SK-N-SH treated with all-trans-retinoic acid at 6 μM for 48 hours (cell line): ENCODE measurements at regions not wholly inside any gene's neighbourhood (a gene's known extent, or its start where the extent isn't known, plus 50 kb on each side); places are given as distances from the start of the nearest gene placed in this dataset.

ENCODE experiments used
- ATAC-seq: fragments of 200-7000 bp; cut with Tn5 transposase; 3 replicates; pipeline ENCODE4 v1.9.1; 2020; ENCODE audit warnings: mild to moderate bottlenecking, moderate library complexity
- ARNTL ChIP-seq: fragments of 450-650 bp; formaldehyde crosslinking; IDR thresholded peaks from 2 replicates; pipeline ENCODE4 v1.5.0; 2020; ENCODE audit warnings: low read depth, mild to moderate bottlenecking, moderate library complexity, borderline replicate concordance
- BACH2 ChIP-seq: fragments of 250-450 bp; sonication (Bioruptor Pico); IDR thresholded peaks from 2 replicates; pipeline ENCODE4 v1.9.0; 2021; ENCODE audit warnings: mild to moderate bottlenecking, borderline replicate concordance
- CREB5 ChIP-seq: fragments of 250-450 bp; sonication (Bioruptor Pico); IDR thresholded peaks from 2 replicates; pipeline ENCODE4 v1.5.1; 2020; ENCODE audit warnings: low read depth, mild to moderate bottlenecking, moderate library complexity
- CSDC2 ChIP-seq: fragments of 250-450 bp; sonication (Bioruptor Pico); IDR thresholded peaks from 2 replicates; pipeline ENCODE4 v1.5.0; 2020; ENCODE audit warnings: mild to moderate bottlenecking, moderate library complexity
- CSRNP3 ChIP-seq: fragments of 250-450 bp; sonication (Bioruptor Pico); IDR thresholded peaks from 2 replicates; pipeline ENCODE4 v1.5.1; 2021; ENCODE audit warnings: mild to moderate bottlenecking, moderate library complexity
- ESRRG ChIP-seq: fragments of 250-450 bp; sonication (Bioruptor Pico); IDR thresholded peaks from 2 replicates; pipeline ENCODE4 v1.6.1; 2021; ENCODE audit warnings: mild to moderate bottlenecking
- GLIS3 ChIP-seq: fragments of 250-450 bp; sonication (Bioruptor Pico); IDR thresholded peaks from 2 replicates; pipeline ENCODE4 v1.5.0; 2020; ENCODE audit warnings: mild to moderate bottlenecking, moderate library complexity
- ISL1 ChIP-seq: fragments of 250-450 bp; sonication (Bioruptor Pico); IDR thresholded peaks from 2 replicates; pipeline ENCODE4 v2.1.2; 2022; ENCODE audit warnings: mild to moderate bottlenecking, moderate library complexity
- OSR1 ChIP-seq: fragments of 250-450 bp; sonication (Bioruptor Pico); IDR thresholded peaks from 2 replicates; pipeline ENCODE4 v1.8.0; 2022; ENCODE audit warnings: moderate library complexity, mild to moderate bottlenecking, inconsistent platforms
- PATZ1 ChIP-seq: fragments of 250-450 bp; sonication (Bioruptor Pico); IDR thresholded peaks from 2 replicates; pipeline ENCODE4 v1.8.0; 2020; ENCODE audit warnings: mild to moderate bottlenecking, moderate library complexity, borderline replicate concordance
- POU6F1 ChIP-seq: fragments of 250-450 bp; sonication (Bioruptor Pico); IDR thresholded peaks from 2 replicates; pipeline ENCODE4 v1.8.0; 2021; ENCODE audit warnings: low read depth, mild to moderate bottlenecking, moderate library complexity, borderline replicate concordance
- PPARA ChIP-seq: fragments of 250-450 bp; sonication (Bioruptor Pico); IDR thresholded peaks from 2 replicates; pipeline ENCODE4 v1.5.0; 2020; ENCODE audit warnings: mild to moderate bottlenecking, borderline replicate concordance
- RARB ChIP-seq: fragments of 250-450 bp; sonication (Bioruptor Pico); IDR thresholded peaks from 2 replicates; pipeline ENCODE4 v1.8.0; 2021; ENCODE audit warnings: mild to moderate bottlenecking, moderate library complexity
- SNAI2 ChIP-seq: fragments of 250-450 bp; sonication (Bioruptor Pico); IDR thresholded peaks from 2 replicates; pipeline ENCODE4 v1.5.0; 2020; ENCODE audit warnings: mild to moderate bottlenecking, moderate library complexity
- TCF4 ChIP-seq: fragments of 250-450 bp; sonication (Bioruptor Pico); IDR thresholded peaks from 2 replicates; pipeline ENCODE4 v1.8.0; 2021; ENCODE audit warnings: mild to moderate bottlenecking, moderate library complexity, borderline replicate concordance
- TOX ChIP-seq: fragments of 250-450 bp; sonication (Bioruptor Pico); IDR thresholded peaks from 2 replicates; pipeline ENCODE4 v1.8.0; 2021; ENCODE audit warnings: mild to moderate bottlenecking, moderate library complexity, borderline replicate concordance
- TSHZ2 ChIP-seq: fragments of 250-450 bp; sonication (Bioruptor Pico); IDR thresholded peaks from 2 replicates; pipeline ENCODE4 v1.5.0; 2020; ENCODE audit warnings: mild to moderate bottlenecking, moderate library complexity
- ZC3H10 ChIP-seq: fragments of 250-450 bp; sonication (Bioruptor Pico); IDR thresholded peaks from 2 replicates; pipeline ENCODE4 v1.5.1; 2021; ENCODE audit warnings: mild to moderate bottlenecking, moderate library complexity
- ZFP3 ChIP-seq: fragments of 250-450 bp; sonication (Bioruptor Pico); IDR thresholded peaks from 2 replicates; pipeline ENCODE4 v1.5.0; 2020; ENCODE audit warnings: mild to moderate bottlenecking, moderate library complexity
- ZFP30 ChIP-seq: fragments of 450-650 bp; formaldehyde crosslinking; IDR thresholded peaks from 2 replicates; pipeline ENCODE4 v1.5.0; 2022; ENCODE audit warnings: mild to moderate bottlenecking, moderate library complexity
- ZNF565 ChIP-seq: fragments of 450-650 bp; formaldehyde crosslinking; conservative IDR thresholded peaks from 2 replicates; pipeline ENCODE4 v1.5.0; 2020; ENCODE audit warnings: low read depth, mild to moderate bottlenecking, moderate library complexity
- ZNF70 ChIP-seq: fragments of 450-650 bp; formaldehyde crosslinking; IDR thresholded peaks from 2 replicates; pipeline ENCODE4 v1.5.0; 2020; ENCODE audit warnings: mild to moderate bottlenecking, moderate library complexity
- ZNF8 ChIP-seq: fragments of 450-650 bp; formaldehyde crosslinking; IDR thresholded peaks from 2 replicates; pipeline ENCODE4 v1.5.0; 2020; ENCODE audit warnings: mild to moderate bottlenecking, moderate library complexity

- no peak for TF ChIP-seq ZNF8
- TF ChIP-seq ZNF70 (CRISPR knock-in tag), result no peak
- no peak for ATAC-seq
These were observed 180.6 kb upstream of the STXBP5 start for GRCh38 chr6:147023581-147023980.

GRCh38 chr6:147029923-147030322, 174.3 kb upstream of the STXBP5 start:
- TF ChIP-seq ZNF8 (no peak), ZFP30 (no peak), CSDC2 (CRISPR knock-in tag) (no peak), PPARA (CRISPR knock-in tag) (no peak), TSHZ2 (no peak), TCF4 (CRISPR knock-in tag) (no peak), PATZ1 (no peak), SNAI2 (no peak), TOX (no peak), ZNF565 (CRISPR knock-in tag) (no peak), OSR1 (CRISPR knock-in tag) (no peak), CSRNP3 (CRISPR knock-in tag) (no peak)
- no peak for ATAC-seq

- TF ChIP-seq ZFP3 (CRISPR knock-in tag) (no peak), ZNF70 (CRISPR knock-in tag) (no peak), TCF4 (CRISPR knock-in tag) (no peak)
- ATAC-seq, result no peak
These were observed 170.9 kb upstream of the STXBP5 start for GRCh38 chr6:147033267-147033666.

- TF ChIP-seq ZNF565 (CRISPR knock-in tag) (no peak), PATZ1 (no peak), ISL1 (CRISPR knock-in tag) (no peak), CSDC2 (CRISPR knock-in tag) (no peak), POU6F1 (no peak), RARB (no peak), ZFP30 (no peak), GLIS3 (CRISPR knock-in tag) (no peak), ESRRG (CRISPR knock-in tag) (no peak), ZFP3 (CRISPR knock-in tag) (no peak), TOX (no peak), TCF4 (CRISPR knock-in tag) (no peak), CREB5 (CRISPR knock-in tag) (no peak), SNAI2 (no peak), ZNF70 (CRISPR knock-in tag) (no peak), BACH2 (CRISPR knock-in tag) (no peak), ZNF8 (no peak), ZC3H10 (CRISPR knock-in tag) (no peak), OSR1 (CRISPR knock-in tag) (no peak), ARNTL (no peak)
- TF ChIP-seq, all 23 proteins: peak for 0
- ATAC-seq, result no peak
These were observed 168.3 kb upstream of the STXBP5 start for GRCh38 chr6:147035886-147036285.
